Activated CD4-positive, alpha-beta T cell treated with anti-CD3 and anti-CD28 coated beads, Interleukin-2, Interleukin-4, amounts not matched to agents 100 ng/mL and 50 ng/mL, durations not matched to agents 16 hours and 8 hours (primary cell): ENCODE measurements at regions not wholly inside any gene's neighbourhood (a gene's known extent, or its start where the extent isn't known, plus 50 kb on each side); places are given as distances from the start of the nearest gene placed in this dataset.
"Not testable (repeated sequence)": the region's sequence is repeated elsewhere in the genome, so short reads cannot be mapped to it uniquely, and the experiment has no call there.

Experiments used
- DNase-seq: peaks from one replicate; pipeline ENCODE4 v3.0.0-alpha.2; 2020; ENCODE audit warnings: low spot score

DNA sequence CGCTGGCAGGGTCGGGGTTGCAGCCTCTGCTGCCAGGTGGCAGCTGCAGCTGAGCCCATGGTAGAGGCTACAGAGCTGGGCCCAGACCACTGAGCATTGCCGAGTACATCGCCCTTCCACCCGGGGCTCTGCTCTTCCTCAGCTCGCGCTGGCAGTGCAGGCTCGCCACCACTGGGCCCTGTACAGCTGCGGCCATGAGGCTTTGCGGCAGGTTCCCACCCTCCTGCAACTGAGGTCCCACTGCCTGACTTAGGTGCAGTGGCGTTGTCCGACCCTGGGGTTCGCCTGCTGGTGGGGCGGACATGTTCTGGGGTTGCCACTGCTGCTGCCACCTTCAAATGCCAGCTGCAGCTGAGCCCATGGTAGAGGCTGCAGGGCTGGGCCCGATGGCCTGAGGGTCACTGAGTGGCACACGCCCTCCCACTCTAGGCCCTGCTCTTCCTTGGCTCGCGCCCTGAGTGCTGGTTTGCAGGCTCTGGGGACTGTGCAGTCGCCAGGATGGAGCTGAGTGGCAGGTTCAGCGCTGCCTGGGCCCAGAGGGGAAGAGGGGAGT, 359.8 kb downstream of the FOXD4L6 start:
- not testable (repeated sequence) for DNase-seq

- DNase-seq, result not testable (repeated sequence)
Observed at GRCh38 chr9:40768178-40768577, 360.3 kb downstream of the FOXD4L6 start.

DNA sequence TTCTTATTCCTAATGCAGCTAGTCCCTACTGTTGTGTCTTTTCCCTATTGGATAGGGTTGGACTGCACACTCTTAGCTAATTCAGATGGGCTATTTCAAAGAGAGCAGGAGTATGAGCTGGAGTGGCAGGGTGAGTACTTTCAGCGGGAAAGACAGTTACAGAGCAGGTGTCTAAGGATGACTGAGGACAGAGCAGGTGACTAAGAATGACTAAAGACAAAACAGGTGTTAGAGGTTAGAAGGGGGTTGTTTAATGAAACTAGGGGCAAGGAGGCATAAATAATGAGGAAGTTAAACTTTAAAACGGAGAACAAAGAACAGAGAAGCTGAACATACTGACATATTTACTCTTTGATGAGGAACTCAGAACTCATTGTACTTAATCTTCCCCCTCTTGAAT, 373.5 kb downstream of the FOXD4L6 start:
- not testable (repeated sequence) for DNase-seq

- DNase-seq, result not testable (repeated sequence)
Observed at GRCh38 chr9:40753288-40753687, 375.2 kb downstream of the FOXD4L6 start.

DNA sequence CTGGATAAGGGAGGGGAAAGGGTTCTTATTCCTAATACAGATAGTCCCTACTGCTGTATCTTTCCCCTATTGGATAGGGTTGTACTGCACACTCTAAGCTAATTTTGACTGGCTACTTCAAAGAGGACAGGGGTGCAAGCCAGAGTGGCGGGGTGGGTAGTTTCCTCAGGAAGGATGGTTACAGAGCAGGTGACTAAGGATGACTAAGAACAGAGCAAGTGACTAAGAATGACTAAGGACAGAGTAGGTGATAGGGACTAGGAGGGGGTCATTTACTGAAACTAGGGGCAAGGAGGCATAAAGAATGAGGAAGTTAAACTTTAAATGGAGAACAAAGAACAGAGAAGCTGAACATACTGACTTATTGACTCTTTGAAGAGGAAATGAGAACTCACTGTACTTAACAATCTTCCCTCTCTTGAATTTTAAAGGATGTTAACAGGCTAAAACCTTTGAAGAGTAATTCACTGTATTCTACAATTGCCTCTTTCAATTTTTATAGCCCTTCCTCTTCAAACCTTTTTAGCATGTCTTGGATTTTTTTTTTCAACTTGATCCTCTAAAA, 381.5 kb downstream of the FOXD4L6 start:
- peak; percentile 7 for DNase-seq
